ENCODE measurements at regions not wholly inside any gene's neighbourhood (a gene's known extent, or its start where the extent isn't known, plus 50 kb on each side); places are given as distances from the start of the nearest gene placed in this dataset.
A peak's percentile ranks its signal among the peaks of the same experiment; 100 is the strongest.

DNA sequence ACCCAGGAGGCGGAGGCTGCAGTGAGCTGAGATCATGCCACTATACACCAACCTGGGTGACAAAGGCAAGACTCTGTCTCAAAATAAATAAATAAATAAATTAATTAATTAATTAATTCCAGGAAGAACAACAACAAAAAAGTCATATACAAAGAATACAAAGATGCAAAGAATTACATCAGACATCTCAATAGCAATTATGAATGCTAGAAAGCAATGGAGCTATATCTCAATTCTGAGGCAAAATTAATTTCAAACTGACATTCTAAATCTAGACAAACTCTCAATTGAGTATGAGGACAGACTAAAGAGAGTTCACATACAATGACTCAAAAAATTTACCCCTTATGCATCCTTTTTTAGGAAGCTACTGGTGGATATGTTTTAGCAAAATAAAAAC is 69.6 kb upstream of the CTNNB1 start:
- H3K4me1 Mint-ChIP-seq: peaks cover 16% of the 10 kb centered on the region
- TF ChIP-seq, protein P1, sequence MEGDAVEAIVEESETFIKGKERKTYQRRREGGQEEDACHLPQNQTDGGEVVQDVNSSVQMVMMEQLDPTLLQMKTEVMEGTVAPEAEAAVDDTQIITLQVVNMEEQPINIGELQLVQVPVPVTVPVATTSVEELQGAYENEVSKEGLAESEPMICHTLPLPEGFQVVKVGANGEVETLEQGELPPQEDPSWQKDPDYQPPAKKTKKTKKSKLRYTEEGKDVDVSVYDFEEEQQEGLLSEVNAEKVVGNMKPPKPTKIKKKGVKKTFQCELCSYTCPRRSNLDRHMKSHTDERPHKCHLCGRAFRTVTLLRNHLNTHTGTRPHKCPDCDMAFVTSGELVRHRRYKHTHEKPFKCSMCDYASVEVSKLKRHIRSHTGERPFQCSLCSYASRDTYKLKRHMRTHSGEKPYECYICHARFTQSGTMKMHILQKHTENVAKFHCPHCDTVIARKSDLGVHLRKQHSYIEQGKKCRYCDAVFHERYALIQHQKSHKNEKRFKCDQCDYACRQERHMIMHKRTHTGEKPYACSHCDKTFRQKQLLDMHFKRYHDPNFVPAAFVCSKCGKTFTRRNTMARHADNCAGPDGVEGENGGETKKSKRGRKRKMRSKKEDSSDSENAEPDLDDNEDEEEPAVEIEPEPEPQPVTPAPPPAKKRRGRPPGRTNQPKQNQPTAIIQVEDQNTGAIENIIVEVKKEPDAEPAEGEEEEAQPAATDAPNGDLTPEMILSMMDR (conservative IDR thresholded peaks at IDR 0.05): no peak
- no peak for DNase-seq
- no peaks in the 10 kb centered on the region for H3K36me3 ChIP-seq (ENCODE audit: control insufficient read depth, insufficient read depth, low read length)
- no peak overlapping the region for H3K27ac ChIP-seq (ENCODE audit: low read depth, low read length)
- no peaks in the 10 kb centered on the region for H3K27me3 Mint-ChIP-seq (ENCODE audit: insufficient read depth)
- H3K4me3 ChIP-seq (ENCODE audit: low read length): peak overlapping the region; percentile 14
- peaks cover 38% of the 10 kb centered on the region for H3K9me3 Mint-ChIP-seq
- peaks cover 4% of the 10 kb centered on the region for H3K36me3 Mint-ChIP-seq (ENCODE audit: low read depth)
- no peak overlapping the region for H3K4me3 Mint-ChIP-seq
- 82% methylated on average over 1 of the region's 1 CpG; no CpG with 5 or more reads in 1 of the 2 experiments for WGBS, 2 experiments (ENCODE audit: insufficient coverage in 1 of 2, insufficient read length in 1 of 2)
- H3K9me3 ChIP-seq (ENCODE audit: control insufficient read depth, low read length): peaks cover 30% of the 10 kb centered on the region
- no peaks in the 10 kb centered on the region for H3K27me3 ChIP-seq (ENCODE audit: control insufficient read depth, insufficient read depth, low read length, poor library complexity, severe bottlenecking)
- peaks cover 5% of the 10 kb centered on the region for H3K4me1 ChIP-seq (ENCODE audit: control insufficient read depth, insufficient read depth, low read length)
- H3K27ac Mint-ChIP-seq: no peak overlapping the region
- H3K9ac ChIP-seq (ENCODE audit: extremely low read depth, low read length, poor library complexity, severe bottlenecking): no peak overlapping the region

DNA sequence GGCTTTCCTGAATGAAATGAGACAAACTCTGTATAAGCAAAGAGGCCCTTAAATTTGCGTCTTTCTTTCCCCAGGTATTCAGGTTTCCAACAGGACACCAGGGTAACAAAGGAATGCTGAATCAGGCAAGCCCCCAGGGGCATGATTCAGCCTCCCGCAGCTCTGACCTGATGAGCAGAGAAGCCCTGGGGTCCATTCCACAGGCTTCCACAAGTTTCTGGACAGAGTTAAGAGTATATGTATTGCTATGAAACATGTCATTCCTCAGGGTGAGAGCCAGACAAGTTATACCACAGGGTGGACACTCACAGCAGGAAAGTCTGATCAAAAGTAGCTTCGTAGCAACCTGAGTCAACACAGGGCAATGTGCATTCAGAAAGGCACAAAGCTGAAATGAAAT is 68.1 kb upstream of the CTNNB1 start:
- Mint-ChIP-seq H3K4me3 (no peak overlapping the region), H3K9me3 (peaks cover 28% of the 10 kb centered on the region), H3K27ac (no peak overlapping the region), H3K36me3 (ENCODE audit: low read depth) (peaks cover 4% of the 10 kb centered on the region), H3K27me3 (ENCODE audit: insufficient read depth) (peaks cover 6% of the 10 kb centered on the region), H3K4me1 (peaks cover 16% of the 10 kb centered on the region)
- Histone ChIP-seq H3K27me3 (ENCODE audit: control insufficient read depth, insufficient read depth, low read length, poor library complexity, severe bottlenecking) (no peaks in the 10 kb centered on the region), H3K4me3 (ENCODE audit: low read length) (no peak overlapping the region), H3K36me3 (ENCODE audit: control insufficient read depth, insufficient read depth, low read length) (no peaks in the 10 kb centered on the region), H3K4me1 (ENCODE audit: control insufficient read depth, insufficient read depth, low read length) (peaks cover 5% of the 10 kb centered on the region), H3K27ac (ENCODE audit: low read depth, low read length) (no peak overlapping the region), H3K9me3 (ENCODE audit: control insufficient read depth, low read length) (peaks cover 25% of the 10 kb centered on the region), H3K9ac (ENCODE audit: extremely low read depth, low read length, poor library complexity, severe bottlenecking) (no peak overlapping the region)
- DNase-seq: no peak
- TF ChIP-seq, protein P1 (conservative IDR thresholded peaks at IDR 0.05): no peak
- 81% methylated on average over 2 to 3 of the region's 3 CpGs for WGBS, 2 experiments (ENCODE audit: insufficient coverage in 1 of 2, insufficient read length in 1 of 2)

DNA sequence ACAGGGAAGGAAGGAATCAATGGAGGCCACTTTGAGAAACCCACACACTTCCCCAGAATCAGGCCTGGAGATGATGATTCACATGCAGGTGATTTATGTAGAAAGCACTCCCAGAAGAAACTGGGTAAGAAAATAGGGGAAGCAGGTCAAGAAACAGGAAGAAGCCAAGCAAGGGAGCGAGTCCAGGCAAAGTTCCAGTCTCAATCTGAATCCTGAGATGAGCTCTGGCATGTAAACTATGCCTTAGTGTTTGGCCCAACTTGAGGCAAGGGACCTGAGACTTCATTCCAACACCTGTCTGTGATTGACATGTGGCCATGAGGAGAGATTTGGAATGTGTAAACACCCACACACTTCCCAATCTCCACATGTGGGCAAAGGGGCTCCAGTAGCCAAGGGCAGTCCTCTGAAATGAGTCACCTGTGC is 61.6 kb upstream of the CTNNB1 start:
- H3K4me3 Mint-ChIP-seq: no peak overlapping the region
- H3K4me1 Mint-ChIP-seq: peaks cover 7% of the 10 kb centered on the region
- DNase-seq: no peak
- peaks cover 13% of the 10 kb centered on the region for H3K27me3 Mint-ChIP-seq (ENCODE audit: insufficient read depth)
- Histone ChIP-seq H3K27me3 (ENCODE audit: control insufficient read depth, insufficient read depth, low read length, poor library complexity, severe bottlenecking) (peaks cover 24% of the 10 kb centered on the region), H3K4me1 (ENCODE audit: control insufficient read depth, insufficient read depth, low read length) (peaks cover 5% of the 10 kb centered on the region), H3K27ac (ENCODE audit: low read depth, low read length) (no peak overlapping the region), H3K36me3 (ENCODE audit: control insufficient read depth, insufficient read depth, low read length) (no peaks in the 10 kb centered on the region), H3K4me3 (ENCODE audit: low read length) (no peak overlapping the region), H3K9ac (ENCODE audit: extremely low read depth, low read length, poor library complexity, severe bottlenecking) (no peak overlapping the region), H3K9me3 (ENCODE audit: control insufficient read depth, low read length) (peaks cover 11% of the 10 kb centered on the region)
- H3K27ac Mint-ChIP-seq: no peak overlapping the region
- H3K9me3 Mint-ChIP-seq: peaks cover 2% of the 10 kb centered on the region
- H3K36me3 Mint-ChIP-seq (ENCODE audit: low read depth): no peaks in the 10 kb centered on the region
- WGBS, 2 experiments (ENCODE audit: insufficient coverage in 1 of 2, insufficient read length in 1 of 2): 100% methylated on average over 1 of the region's 1 CpG
- TF ChIP-seq, protein P1 (conservative IDR thresholded peaks at IDR 0.05): no peak

Data from endodermal cell (in vitro differentiated cells).